Loucy (cell line): ENCODE measurements at regions not wholly inside any gene's neighbourhood (a gene's known extent, or its start where the extent isn't known, plus 50 kb on each side); places are given as distances from the start of the nearest gene placed in this dataset.
"Not testable (repeated sequence)": the region's sequence is repeated elsewhere in the genome, so short reads cannot be mapped to it uniquely, and the experiment has no call there.

Source experiments
- H2AFZ ChIP-seq: fragments of 200-600 bp; sonication (generic); 2 replicates; pipeline ENCODE4 v1.6.0; 2016; ENCODE audit warnings: antibody characterized with exemption, mild to moderate bottlenecking, low read length, moderate library complexity
- H3F3A ChIP-seq: fragments of 200-600 bp; 2 replicates; pipeline ENCODE4 v1.6.0; 2016; ENCODE audit warnings: antibody characterized with exemption, low read depth, mild to moderate bottlenecking
- H3K27me3 ChIP-seq: fragments of 200-600 bp; sonication (generic); 2 replicates; pipeline ENCODE4 v1.6.1; 2014; ENCODE audit warnings: low read length, mild to moderate bottlenecking; ENCODE audit not compliant: insufficient read depth, poor library complexity, severe bottlenecking
- H3K36me3 ChIP-seq: fragments of 200-600 bp; sonication (generic); 2 replicates; pipeline ENCODE4 v1.6.1; 2016; ENCODE audit warnings: low read length; ENCODE audit not compliant: insufficient read depth
- H3K4me1 ChIP-seq: fragments of 200-600 bp; sonication (generic); 2 replicates; pipeline ENCODE4 v1.5.1; 2014; ENCODE audit warnings: low read length, mild to moderate bottlenecking; ENCODE audit not compliant: insufficient read depth, poor library complexity, severe bottlenecking
- H3K4me2 ChIP-seq: fragments of 200-600 bp; sonication (generic); 2 replicates; pipeline ENCODE4 v1.6.0; 2014; ENCODE audit warnings: antibody characterized with exemption, low read length, low read depth, mild to moderate bottlenecking; ENCODE audit not compliant: poor library complexity, severe bottlenecking
- H3K4me3 ChIP-seq: fragments of 200-600 bp; sonication (generic); 2 replicates; pipeline ENCODE4 v1.5.1; 2014; ENCODE audit warnings: low read length, mild to moderate bottlenecking, mixed read lengths; ENCODE audit not compliant: poor library complexity, severe bottlenecking
- H3K79me2 ChIP-seq: fragments of 200-600 bp; sonication (generic); 2 replicates; pipeline ENCODE4 v1.6.1; 2014; ENCODE audit warnings: low read length; ENCODE audit not compliant: insufficient read depth
- H3K9ac ChIP-seq: fragments of 200-600 bp; sonication (generic); 2 replicates; pipeline ENCODE4 v1.6.0; 2014; ENCODE audit warnings: mild to moderate bottlenecking, low read depth, low read length, moderate library complexity; ENCODE audit not compliant: poor library complexity, severe bottlenecking
- H3K9me2 ChIP-seq: fragments of 200-600 bp; sonication (generic); replicated peaks from 2 replicates; pipeline ENCODE4 v1.6.1; 2016; ENCODE audit warnings: low read depth, low read length, mixed read lengths
- H3K9me3 ChIP-seq: fragments of 200-600 bp; sonication (generic); 2 replicates; pipeline ENCODE4 v1.6.1; 2014; ENCODE audit warnings: mild to moderate bottlenecking, antibody characterized with exemption, low read length, low read depth; ENCODE audit not compliant: insufficient read depth
- H4K20me1 ChIP-seq: fragments of 200-600 bp; sonication (generic); 2 replicates; pipeline ENCODE4 v1.6.0; 2014; ENCODE audit warnings: antibody characterized with exemption, low read length, mild to moderate bottlenecking; ENCODE audit not compliant: insufficient read depth, poor library complexity, severe bottlenecking
- EZH2phosphoT487 ChIP-seq: fragments of 200-600 bp; IDR thresholded peaks from 2 replicates; pipeline ENCODE4 v1.6.1; 2018; ENCODE audit warnings: antibody characterized with exemption, mild to moderate bottlenecking, moderate library complexity, borderline replicate concordance
- TF ChIP-seq, protein P1 (sequence below): fragments of 200-600 bp; sonication (generic); conservative IDR thresholded peaks from 2 replicates; pipeline ENCODE4 v1.5.1; 2014; ENCODE audit warnings: mild to moderate bottlenecking, antibody characterized with exemption, low read length

- TF ChIP-seq, protein P1, sequence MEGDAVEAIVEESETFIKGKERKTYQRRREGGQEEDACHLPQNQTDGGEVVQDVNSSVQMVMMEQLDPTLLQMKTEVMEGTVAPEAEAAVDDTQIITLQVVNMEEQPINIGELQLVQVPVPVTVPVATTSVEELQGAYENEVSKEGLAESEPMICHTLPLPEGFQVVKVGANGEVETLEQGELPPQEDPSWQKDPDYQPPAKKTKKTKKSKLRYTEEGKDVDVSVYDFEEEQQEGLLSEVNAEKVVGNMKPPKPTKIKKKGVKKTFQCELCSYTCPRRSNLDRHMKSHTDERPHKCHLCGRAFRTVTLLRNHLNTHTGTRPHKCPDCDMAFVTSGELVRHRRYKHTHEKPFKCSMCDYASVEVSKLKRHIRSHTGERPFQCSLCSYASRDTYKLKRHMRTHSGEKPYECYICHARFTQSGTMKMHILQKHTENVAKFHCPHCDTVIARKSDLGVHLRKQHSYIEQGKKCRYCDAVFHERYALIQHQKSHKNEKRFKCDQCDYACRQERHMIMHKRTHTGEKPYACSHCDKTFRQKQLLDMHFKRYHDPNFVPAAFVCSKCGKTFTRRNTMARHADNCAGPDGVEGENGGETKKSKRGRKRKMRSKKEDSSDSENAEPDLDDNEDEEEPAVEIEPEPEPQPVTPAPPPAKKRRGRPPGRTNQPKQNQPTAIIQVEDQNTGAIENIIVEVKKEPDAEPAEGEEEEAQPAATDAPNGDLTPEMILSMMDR = no peak
- no peak for TF ChIP-seq EZH2phosphoT487
- H3K9me3 ChIP-seq = peaks cover 29% of the 10 kb centered on the region; the same call in 1 of the 2 replicates
- no peak overlapping the region for H2AFZ ChIP-seq
Observed at GRCh38 chr2:239866350-239866749, 158.8 kb downstream of the NDUFA10 start.

GRCh38 chr2:239865856-239866255 is 159.3 kb downstream of the NDUFA10 start:
- H4K20me1 ChIP-seq, H3K27me3 ChIP-seq, H3F3A ChIP-seq, H3K9me2 ChIP-seq, H3K4me2 ChIP-seq, H3K9ac ChIP-seq, H3K79me2 ChIP-seq, H2AFZ ChIP-seq, H3K36me3 ChIP-seq, H3K4me1 ChIP-seq, H3K4me3 ChIP-seq: not testable (repeated sequence)
- peaks cover 29% of the 10 kb centered on the region; the same call in 1 of the 2 replicates for H3K9me3 ChIP-seq

More at GRCh38 chr2:239866350-239866749, 158.8 kb downstream of the NDUFA10 start:
- no peaks in the 10 kb centered on the region for H3K9me2 ChIP-seq
- no peaks in the 10 kb centered on the region for H3K79me2 ChIP-seq
- no peaks in the 10 kb centered on the region for H3K36me3 ChIP-seq
- no peak overlapping the region for H3K4me2 ChIP-seq
- no peaks in the 10 kb centered on the region for H4K20me1 ChIP-seq
- H3K4me1 ChIP-seq = no peaks in the 10 kb centered on the region
- H3K27me3 ChIP-seq = no peaks in the 10 kb centered on the region
- peaks cover 6% of the 10 kb centered on the region; the same call in 1 of the 2 replicates for H3F3A ChIP-seq
- no peak overlapping the region for H3K4me3 ChIP-seq
- H3K9ac ChIP-seq = no peak overlapping the region

- Histone ChIP-seq H4K20me1 (no peaks in the 10 kb centered on the region), H2AFZ (no peak overlapping the region), H3K9me3 (peaks cover 29% of the 10 kb centered on the region; the same call in 1 of the 2 replicates), H3K27me3 (no peaks in the 10 kb centered on the region), H3F3A (peaks cover 6% of the 10 kb centered on the region; the same call in 1 of the 2 replicates), H3K4me3 (no peak overlapping the region), H3K36me3 (no peaks in the 10 kb centered on the region), H3K4me2 (no peak overlapping the region), H3K79me2 (no peaks in the 10 kb centered on the region), H3K9me2 (no peaks in the 10 kb centered on the region), H3K9ac (no peak overlapping the region), H3K4me1 (no peaks in the 10 kb centered on the region)
- no peak for TF ChIP-seq EZH2phosphoT487
- TF ChIP-seq, protein P1 = no peak
Observed at GRCh38 chr2:239865059-239865639, 160.0 kb downstream of the NDUFA10 start.
